ENCODE measurements at regions not wholly inside any gene's neighbourhood (a gene's known extent, or its start where the extent isn't known, plus 50 kb on each side); places are given as distances from the start of the nearest gene placed in this dataset.

DNA sequence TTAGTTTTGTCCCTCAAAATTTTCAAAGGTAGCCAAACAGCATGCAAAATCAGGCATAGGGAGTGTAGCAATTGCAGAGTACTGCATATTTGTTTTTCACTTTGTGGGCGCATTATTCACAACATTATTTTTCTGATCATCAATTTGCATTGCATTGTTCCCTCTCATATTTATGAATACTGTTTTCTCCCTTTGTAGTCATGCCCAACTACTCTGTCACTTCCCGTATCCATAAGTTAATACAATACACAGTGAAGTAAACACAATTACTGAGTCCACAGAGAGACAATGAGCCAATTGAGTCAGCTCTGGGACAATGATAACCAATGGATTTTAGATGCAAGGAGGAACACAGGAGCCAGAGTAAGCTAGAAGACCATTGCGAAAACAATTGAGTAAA, 944.0 kb upstream of the ADGRL4 start:
- Mint-ChIP-seq H3K9me3 (peaks cover 4 to 34% (median 10%) of the 10 kb centered on the region in 7 donors), H3K36me3 (no peaks in the 10 kb centered on the region), H3K4me3 (no peak overlapping the region), H3K27me3 (no peaks in the 10 kb centered on the region), H3K4me1 (no peaks in the 10 kb centered on the region), H3K27ac (no peak overlapping the region)
- no peaks in the 10 kb centered on the region for H3K36me3 ChIP-seq (ENCODE audit: control insufficient read depth, insufficient read depth, low read length)
- no peaks in the 10 kb centered on the region for H3K27me3 ChIP-seq (ENCODE audit: control insufficient read depth, insufficient read depth, low read length)
- ATAC-seq (ENCODE audit: low read depth in 2 of 2) (no peak), DNase-seq (no peak)
- no peak overlapping the region for H3K4me3 ChIP-seq (ENCODE audit: low read depth, low read length)
- H3K27ac ChIP-seq (ENCODE audit: insufficient read depth, low read length, poor library complexity, severe bottlenecking): no peak overlapping the region
- no peaks in the 10 kb centered on the region for H3K4me1 ChIP-seq (ENCODE audit: control insufficient read depth, insufficient read depth, low read length, poor library complexity, severe bottlenecking)
- H3K9me3 ChIP-seq (ENCODE audit: control insufficient read depth in 2 of 2, low read length in 2 of 2): peaks cover 0 to 5% of the 10 kb centered on the region in 2 experiments

DNA sequence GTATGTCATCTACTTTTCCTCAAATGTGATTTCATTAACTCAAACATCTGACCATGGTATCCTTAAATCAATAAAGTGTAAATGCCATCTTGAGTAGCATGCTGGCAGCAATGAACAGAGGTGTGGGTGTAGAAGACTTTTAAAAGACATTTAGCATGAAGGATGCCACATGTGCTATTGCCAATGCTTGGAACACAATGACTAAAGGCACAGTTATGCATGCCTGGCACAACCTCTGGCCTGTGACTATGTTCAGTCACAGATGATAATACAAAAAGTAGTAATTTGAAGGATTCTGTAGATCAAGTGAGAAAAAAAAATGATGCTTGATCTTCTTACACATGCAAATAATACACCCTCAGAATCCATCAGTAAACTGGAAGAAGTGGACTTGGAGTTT, 938.9 kb upstream of the ADGRL4 start:
- no peak overlapping the region for H3K4me3 Mint-ChIP-seq
- H3K4me1 ChIP-seq (ENCODE audit: control insufficient read depth, insufficient read depth, low read length, poor library complexity, severe bottlenecking): no peaks in the 10 kb centered on the region
- no peaks in the 10 kb centered on the region for H3K27me3 Mint-ChIP-seq
- H3K27ac ChIP-seq (ENCODE audit: insufficient read depth, low read length, poor library complexity, severe bottlenecking): no peak overlapping the region
- no peak for ATAC-seq (ENCODE audit: low read depth in 2 of 2)
- H3K27me3 ChIP-seq (ENCODE audit: control insufficient read depth, insufficient read depth, low read length): no peaks in the 10 kb centered on the region
- no peaks in the 10 kb centered on the region for H3K36me3 Mint-ChIP-seq
- H3K4me1 Mint-ChIP-seq: no peaks in the 10 kb centered on the region
- no peak for DNase-seq
- H3K9me3 Mint-ChIP-seq: peaks cover 0 to 13% (median 3%) of the 10 kb centered on the region in 7 donors
- H3K36me3 ChIP-seq (ENCODE audit: control insufficient read depth, insufficient read depth, low read length): no peaks in the 10 kb centered on the region
- no peak overlapping the region for H3K27ac Mint-ChIP-seq
- no peaks in the 10 kb centered on the region for H3K9me3 ChIP-seq (ENCODE audit: control insufficient read depth in 2 of 2, low read length in 2 of 2)
- no peak overlapping the region for H3K4me3 ChIP-seq (ENCODE audit: low read depth, low read length)

DNA sequence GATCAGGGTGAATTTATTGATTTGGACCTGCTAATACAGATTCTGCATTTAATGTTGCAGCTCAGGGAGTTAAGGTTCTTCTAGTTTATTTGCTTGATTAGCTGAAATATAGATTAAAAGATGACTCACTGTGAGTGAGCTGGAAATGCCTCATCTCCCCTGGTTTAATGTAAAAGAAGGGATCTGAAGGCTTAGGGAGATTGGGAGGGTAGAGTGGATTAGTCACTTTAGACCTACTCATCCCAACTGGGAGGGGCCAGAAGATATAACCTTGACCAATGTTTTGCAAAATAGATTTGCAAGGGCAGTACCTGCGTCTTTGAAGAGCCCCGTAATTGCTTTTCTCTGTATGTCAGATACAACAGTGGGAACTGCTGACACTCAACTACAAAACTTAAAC, 922.8 kb upstream of the ADGRL4 start:
- Mint-ChIP-seq H3K36me3 (no peaks in the 10 kb centered on the region), H3K27ac (no peak overlapping the region), H3K4me3 (no peak overlapping the region), H3K27me3 (no peaks in the 10 kb centered on the region), H3K9me3 (peaks cover 0 to 18% (median 0%) of the 10 kb centered on the region in 7 donors), H3K4me1 (no peaks in the 10 kb centered on the region)
- DNase-seq (no peak), ATAC-seq (ENCODE audit: low read depth in 2 of 2) (no peak)
- Histone ChIP-seq H3K4me1 (ENCODE audit: control insufficient read depth, insufficient read depth, low read length, poor library complexity, severe bottlenecking) (no peaks in the 10 kb centered on the region), H3K36me3 (ENCODE audit: control insufficient read depth, insufficient read depth, low read length) (no peaks in the 10 kb centered on the region), H3K27ac (ENCODE audit: insufficient read depth, low read length, poor library complexity, severe bottlenecking) (no peak overlapping the region), H3K9me3 (ENCODE audit: control insufficient read depth in 2 of 2, low read length in 2 of 2) (peaks cover 0 to 5% of the 10 kb centered on the region in 2 experiments), H3K27me3 (ENCODE audit: control insufficient read depth, insufficient read depth, low read length) (no peaks in the 10 kb centered on the region), H3K4me3 (ENCODE audit: low read depth, low read length) (no peak overlapping the region)

DNA sequence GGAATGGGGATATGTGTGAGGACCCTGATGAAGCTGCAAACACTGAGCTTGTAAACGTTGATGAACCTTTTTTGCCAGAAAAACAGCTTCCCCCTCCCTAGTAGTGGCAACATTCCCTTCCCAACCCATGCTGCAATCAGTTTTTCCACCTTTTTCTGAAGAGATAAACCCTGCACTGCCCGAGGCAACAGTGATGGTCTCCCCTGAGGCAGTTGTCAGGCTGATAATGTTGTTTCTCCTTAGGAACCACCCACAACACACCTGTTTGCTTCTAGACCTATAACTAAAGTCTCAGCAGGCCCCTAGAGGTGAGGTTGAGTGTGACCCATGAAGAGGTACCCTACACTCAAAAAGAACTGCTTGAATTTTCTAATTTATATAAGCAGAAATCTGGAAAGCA, 922.4 kb upstream of the ADGRL4 start:
- ATAC-seq (ENCODE audit: low read depth in 2 of 2) (no peak), DNase-seq (no peak)
- Histone ChIP-seq H3K36me3 (ENCODE audit: control insufficient read depth, insufficient read depth, low read length) (no peaks in the 10 kb centered on the region), H3K9me3 (ENCODE audit: control insufficient read depth in 2 of 2, low read length in 2 of 2) (peaks cover 0 to 5% of the 10 kb centered on the region in 2 experiments), H3K27me3 (ENCODE audit: control insufficient read depth, insufficient read depth, low read length) (no peaks in the 10 kb centered on the region), H3K4me3 (ENCODE audit: low read depth, low read length) (no peak overlapping the region), H3K27ac (ENCODE audit: insufficient read depth, low read length, poor library complexity, severe bottlenecking) (no peak overlapping the region), H3K4me1 (ENCODE audit: control insufficient read depth, insufficient read depth, low read length, poor library complexity, severe bottlenecking) (no peaks in the 10 kb centered on the region)
- Mint-ChIP-seq H3K36me3 (no peaks in the 10 kb centered on the region), H3K9me3 (peaks cover 0 to 18% (median 0%) of the 10 kb centered on the region in 7 donors), H3K27ac (no peak overlapping the region), H3K4me3 (no peak overlapping the region), H3K27me3 (no peaks in the 10 kb centered on the region), H3K4me1 (no peaks in the 10 kb centered on the region)

DNA sequence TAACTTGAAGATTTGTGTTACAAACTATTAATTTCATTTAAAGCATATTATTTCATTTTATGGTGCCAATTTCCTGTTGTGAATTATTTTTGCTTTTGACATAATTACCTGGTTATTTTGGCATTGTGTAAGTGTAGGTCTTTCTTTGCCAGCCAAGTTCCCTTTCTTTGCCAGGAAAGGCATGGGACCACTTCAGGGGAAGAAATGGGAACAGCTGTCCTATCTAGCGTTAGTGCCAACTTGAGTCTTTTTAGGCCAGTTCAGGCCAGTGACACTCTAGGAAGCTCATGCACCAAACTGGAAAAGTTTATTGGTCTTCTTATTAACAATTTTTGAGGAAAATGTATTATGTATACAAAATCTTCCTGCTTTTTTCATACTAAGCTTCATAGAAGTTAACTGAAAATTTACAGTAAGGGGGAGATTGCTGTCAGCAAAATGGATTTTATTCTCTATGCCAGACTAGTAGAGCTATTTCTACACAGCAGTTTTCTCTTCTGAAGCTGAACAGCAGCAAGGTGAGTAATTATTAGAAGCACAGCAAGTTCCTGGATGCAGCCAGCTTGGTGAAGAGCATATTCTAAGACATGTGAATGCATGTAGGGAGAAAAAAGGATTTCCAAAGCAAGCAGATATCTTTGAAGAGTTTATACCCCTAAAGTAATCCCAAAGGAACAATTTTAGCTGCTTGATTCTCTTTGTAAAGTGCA, 914.6 kb upstream of the ADGRL4 start:
- no peaks in the 10 kb centered on the region for H3K4me1 ChIP-seq (ENCODE audit: control insufficient read depth, insufficient read depth, low read length, poor library complexity, severe bottlenecking)
- ATAC-seq (ENCODE audit: low read depth in 2 of 2) (no peak), DNase-seq (no peak)
- H3K9me3 ChIP-seq (ENCODE audit: control insufficient read depth in 2 of 2, low read length in 2 of 2): peaks cover 0 to 6% of the 10 kb centered on the region in 2 experiments
- Mint-ChIP-seq H3K27me3 (no peaks in the 10 kb centered on the region), H3K4me1 (no peaks in the 10 kb centered on the region), H3K36me3 (no peaks in the 10 kb centered on the region), H3K27ac (no peak overlapping the region), H3K9me3 (peaks cover 4 to 31% (median 16%) of the 10 kb centered on the region in 7 donors), H3K4me3 (no peak overlapping the region)
- no peaks in the 10 kb centered on the region for H3K27me3 ChIP-seq (ENCODE audit: control insufficient read depth, insufficient read depth, low read length)
- H3K27ac ChIP-seq (ENCODE audit: insufficient read depth, low read length, poor library complexity, severe bottlenecking): no peak overlapping the region
- H3K36me3 ChIP-seq (ENCODE audit: control insufficient read depth, insufficient read depth, low read length): no peaks in the 10 kb centered on the region
- H3K4me3 ChIP-seq (ENCODE audit: low read depth, low read length): no peak overlapping the region

DNA sequence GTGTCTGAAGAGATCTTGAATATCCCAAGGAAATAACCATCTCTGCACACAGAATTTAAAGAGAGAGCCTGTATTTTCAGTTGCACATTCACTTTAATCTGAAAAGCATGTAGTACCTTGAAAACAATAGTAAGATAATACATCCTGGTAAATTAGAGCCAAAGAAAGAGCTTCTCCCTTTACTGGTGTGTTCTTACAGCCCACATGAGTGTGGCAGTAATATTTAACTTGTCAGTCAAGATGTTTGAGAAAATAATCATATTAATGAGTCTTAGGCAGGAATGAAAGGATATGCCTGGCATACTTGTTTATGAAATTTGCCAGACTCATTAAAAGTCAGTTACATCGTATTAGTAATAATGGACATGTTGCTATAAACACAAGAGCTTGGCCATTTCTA, 908.4 kb upstream of the ADGRL4 start:
- Histone ChIP-seq H3K27ac (ENCODE audit: insufficient read depth, low read length, poor library complexity, severe bottlenecking) (no peak overlapping the region), H3K4me1 (ENCODE audit: control insufficient read depth, insufficient read depth, low read length, poor library complexity, severe bottlenecking) (no peaks in the 10 kb centered on the region), H3K9me3 (ENCODE audit: control insufficient read depth in 2 of 2, low read length in 2 of 2) (peaks cover 0 to 6% of the 10 kb centered on the region in 2 experiments), H3K4me3 (ENCODE audit: low read depth, low read length) (no peak overlapping the region), H3K36me3 (ENCODE audit: control insufficient read depth, insufficient read depth, low read length) (no peaks in the 10 kb centered on the region), H3K27me3 (ENCODE audit: control insufficient read depth, insufficient read depth, low read length) (no peaks in the 10 kb centered on the region)
- Mint-ChIP-seq H3K27ac (no peak overlapping the region), H3K36me3 (no peaks in the 10 kb centered on the region), H3K27me3 (no peaks in the 10 kb centered on the region), H3K4me3 (no peak overlapping the region), H3K4me1 (no peaks in the 10 kb centered on the region), H3K9me3 (peaks cover 6 to 27% (median 9%) of the 10 kb centered on the region in 7 donors)
- no peak for ATAC-seq (ENCODE audit: low read depth in 2 of 2)
- DNase-seq: no peak

DNA sequence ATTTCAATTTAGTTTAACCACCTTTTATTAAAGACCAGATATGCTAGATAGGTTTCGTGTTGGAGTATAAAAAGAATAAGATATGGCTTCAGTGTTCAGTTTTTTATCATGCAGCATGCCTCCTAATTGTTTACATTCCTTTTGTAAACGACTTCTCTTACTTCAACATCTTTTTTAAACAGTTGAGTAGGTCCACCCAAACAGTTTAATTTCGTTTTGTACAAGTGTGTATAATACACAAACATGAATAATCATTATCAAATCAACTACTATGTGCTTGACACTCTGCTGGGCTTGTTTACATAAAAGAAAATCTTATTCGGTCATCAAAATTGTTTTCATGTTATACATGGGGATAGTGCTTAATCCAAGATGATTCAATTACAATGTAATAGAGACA, 906.3 kb upstream of the ADGRL4 start:
- no peaks in the 10 kb centered on the region for H3K36me3 ChIP-seq (ENCODE audit: control insufficient read depth, insufficient read depth, low read length)
- no peak overlapping the region for H3K4me3 ChIP-seq (ENCODE audit: low read depth, low read length)
- H3K27me3 Mint-ChIP-seq: no peaks in the 10 kb centered on the region
- no peak overlapping the region for H3K27ac Mint-ChIP-seq
- peaks cover 0 to 6% of the 10 kb centered on the region in 2 experiments for H3K9me3 ChIP-seq (ENCODE audit: control insufficient read depth in 2 of 2, low read length in 2 of 2)
- no peaks in the 10 kb centered on the region for H3K4me1 Mint-ChIP-seq
- no peaks in the 10 kb centered on the region for H3K4me1 ChIP-seq (ENCODE audit: control insufficient read depth, insufficient read depth, low read length, poor library complexity, severe bottlenecking)
- ATAC-seq (ENCODE audit: low read depth in 2 of 2) (no peak), DNase-seq (no peak)
- peaks cover 3 to 19% (median 8%) of the 10 kb centered on the region in 7 donors for H3K9me3 Mint-ChIP-seq
- H3K36me3 Mint-ChIP-seq: no peaks in the 10 kb centered on the region
- H3K27ac ChIP-seq (ENCODE audit: insufficient read depth, low read length, poor library complexity, severe bottlenecking): no peak overlapping the region
- H3K27me3 ChIP-seq (ENCODE audit: control insufficient read depth, insufficient read depth, low read length): no peaks in the 10 kb centered on the region
- no peak overlapping the region for H3K4me3 Mint-ChIP-seq

DNA sequence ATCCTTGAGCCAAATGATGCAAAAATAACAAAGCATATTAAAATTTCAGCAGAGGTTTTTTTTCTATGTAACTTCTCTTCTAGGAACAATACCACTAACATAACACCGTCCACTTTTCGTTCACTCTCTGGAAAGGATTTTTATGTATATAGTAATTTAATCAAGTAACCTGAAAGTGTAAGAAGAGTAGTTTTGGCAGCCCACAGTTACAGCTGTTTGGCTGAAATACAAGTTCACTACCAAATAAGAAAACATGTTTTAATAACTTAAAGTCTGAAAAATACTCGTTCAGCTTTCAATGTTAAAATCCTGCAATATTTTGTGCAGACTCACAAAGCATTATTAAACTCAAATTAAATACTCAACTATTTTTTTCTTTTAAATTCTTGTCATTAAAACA, 896.8 kb upstream of the ADGRL4 start:
- ATAC-seq (ENCODE audit: low read depth in 2 of 2) (no peak), DNase-seq (no peak)
- no peaks in the 10 kb centered on the region for H3K9me3 ChIP-seq (ENCODE audit: control insufficient read depth in 2 of 2, low read length in 2 of 2)
- Mint-ChIP-seq H3K4me1 (no peaks in the 10 kb centered on the region), H3K4me3 (no peak overlapping the region), H3K36me3 (no peaks in the 10 kb centered on the region), H3K27ac (no peak overlapping the region), H3K27me3 (no peaks in the 10 kb centered on the region), H3K9me3 (peaks cover 0 to 28% (median 8%) of the 10 kb centered on the region in 7 donors)
- no peaks in the 10 kb centered on the region for H3K36me3 ChIP-seq (ENCODE audit: control insufficient read depth, insufficient read depth, low read length)
- no peak overlapping the region for H3K27ac ChIP-seq (ENCODE audit: insufficient read depth, low read length, poor library complexity, severe bottlenecking)
- H3K4me1 ChIP-seq (ENCODE audit: control insufficient read depth, insufficient read depth, low read length, poor library complexity, severe bottlenecking): no peaks in the 10 kb centered on the region
- H3K4me3 ChIP-seq (ENCODE audit: low read depth, low read length): no peak overlapping the region
- no peaks in the 10 kb centered on the region for H3K27me3 ChIP-seq (ENCODE audit: control insufficient read depth, insufficient read depth, low read length)
